Chondrocyte (in vitro differentiated cells): ENCODE measurements at regions not wholly inside any gene's neighbourhood (a gene's known extent, or its start where the extent isn't known, plus 50 kb on each side); places are given as distances from the start of the nearest gene placed in this dataset.

Experiments used
- DNase-seq: peaks from one replicate; pipeline ENCODE4 v3.0.0; 2021; ENCODE audit warnings: mixed read lengths, low spot score
- H3K27ac Mint-ChIP-seq: one replicate; pipeline ENCODE4 v1.8.0; 2021; ENCODE audit warnings: mild to moderate bottlenecking, moderate library complexity, mixed read lengths; ENCODE audit not compliant: unreplicated experiment
- H3K27me3 Mint-ChIP-seq: 2 replicates; pipeline ENCODE4 v1.8.0; 2021; ENCODE audit warnings: low read depth, mixed read lengths
- H3K36me3 Mint-ChIP-seq: 2 replicates; pipeline ENCODE4 v1.8.0; 2021; ENCODE audit warnings: low read depth, mixed read lengths
- H3K4me1 Mint-ChIP-seq: 2 replicates; pipeline ENCODE4 v1.8.0; 2021; ENCODE audit warnings: low read depth, mild to moderate bottlenecking, mixed read lengths
- H3K4me3 Mint-ChIP-seq: one replicate; pipeline ENCODE4 v1.8.0; 2021; ENCODE audit warnings: mild to moderate bottlenecking, moderate library complexity, mixed read lengths; ENCODE audit not compliant: unreplicated experiment
- H3K9me3 Mint-ChIP-seq: 2 replicates; pipeline ENCODE4 v1.8.0; 2021; ENCODE audit warnings: low read depth, mixed read lengths
- TF ChIP-seq, protein P1 (sequence below): fragments of 200-600 bp; sonication (generic); IDR thresholded peaks from 2 replicates; pipeline ENCODE4 v1.5.0; 2021; ENCODE audit warnings: antibody characterized with exemption, mild to moderate bottlenecking, moderate library complexity

DNA sequence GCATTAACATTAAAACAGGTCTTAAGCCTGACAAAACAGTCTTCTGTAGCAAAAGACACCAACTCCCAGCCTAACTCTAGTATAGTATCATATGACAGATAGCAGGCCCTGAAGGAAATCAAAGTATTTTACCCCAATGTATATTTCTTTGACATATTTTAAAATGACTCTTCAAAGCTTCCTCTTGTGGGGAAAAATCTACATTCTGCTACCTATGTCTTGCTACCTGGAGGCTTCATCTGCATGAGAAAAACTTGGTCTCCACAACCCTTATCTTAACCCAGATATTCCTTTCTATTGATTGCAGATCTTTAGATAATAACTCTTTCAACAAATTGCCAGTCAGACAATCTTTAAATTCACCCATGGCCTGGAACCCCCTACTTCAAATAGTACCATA lies 1620.4 kb downstream of the PCDH7 start:
- Mint-ChIP-seq H3K4me3 (no peak overlapping the region), H3K9me3 (peaks cover 1% of the 10 kb centered on the region), H3K36me3 (no peaks in the 10 kb centered on the region), H3K4me1 (no peaks in the 10 kb centered on the region), H3K27ac (no peak overlapping the region), H3K27me3 (no peaks in the 10 kb centered on the region)
- TF ChIP-seq, protein P1, sequence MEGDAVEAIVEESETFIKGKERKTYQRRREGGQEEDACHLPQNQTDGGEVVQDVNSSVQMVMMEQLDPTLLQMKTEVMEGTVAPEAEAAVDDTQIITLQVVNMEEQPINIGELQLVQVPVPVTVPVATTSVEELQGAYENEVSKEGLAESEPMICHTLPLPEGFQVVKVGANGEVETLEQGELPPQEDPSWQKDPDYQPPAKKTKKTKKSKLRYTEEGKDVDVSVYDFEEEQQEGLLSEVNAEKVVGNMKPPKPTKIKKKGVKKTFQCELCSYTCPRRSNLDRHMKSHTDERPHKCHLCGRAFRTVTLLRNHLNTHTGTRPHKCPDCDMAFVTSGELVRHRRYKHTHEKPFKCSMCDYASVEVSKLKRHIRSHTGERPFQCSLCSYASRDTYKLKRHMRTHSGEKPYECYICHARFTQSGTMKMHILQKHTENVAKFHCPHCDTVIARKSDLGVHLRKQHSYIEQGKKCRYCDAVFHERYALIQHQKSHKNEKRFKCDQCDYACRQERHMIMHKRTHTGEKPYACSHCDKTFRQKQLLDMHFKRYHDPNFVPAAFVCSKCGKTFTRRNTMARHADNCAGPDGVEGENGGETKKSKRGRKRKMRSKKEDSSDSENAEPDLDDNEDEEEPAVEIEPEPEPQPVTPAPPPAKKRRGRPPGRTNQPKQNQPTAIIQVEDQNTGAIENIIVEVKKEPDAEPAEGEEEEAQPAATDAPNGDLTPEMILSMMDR, result peak; percentile 30
- no peak for DNase-seq

DNA sequence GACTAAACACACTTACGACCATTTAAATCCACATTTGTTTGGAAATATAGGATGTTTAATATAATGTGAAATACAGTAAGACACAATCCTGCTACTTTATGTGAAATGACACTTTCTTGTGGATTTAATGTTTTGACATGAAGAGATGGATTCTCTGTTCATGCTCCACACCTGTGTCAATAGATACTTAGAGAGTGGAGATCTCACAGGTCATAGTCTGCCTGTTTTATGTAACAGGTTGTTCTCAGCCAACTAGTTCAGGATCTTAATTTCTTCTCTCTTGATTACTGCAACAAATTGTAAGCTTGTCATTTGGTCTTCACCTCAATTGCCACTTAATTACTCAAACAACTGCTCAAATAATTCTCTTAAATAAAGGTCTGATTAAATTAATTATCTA lies 1621.2 kb downstream of the PCDH7 start:
- Mint-ChIP-seq H3K4me3 (no peak overlapping the region), H3K9me3 (peaks cover 4% of the 10 kb centered on the region), H3K36me3 (no peaks in the 10 kb centered on the region), H3K27me3 (no peaks in the 10 kb centered on the region), H3K4me1 (no peaks in the 10 kb centered on the region), H3K27ac (no peak overlapping the region)
- TF ChIP-seq, protein P1, result no peak
- no peak for DNase-seq

DNA sequence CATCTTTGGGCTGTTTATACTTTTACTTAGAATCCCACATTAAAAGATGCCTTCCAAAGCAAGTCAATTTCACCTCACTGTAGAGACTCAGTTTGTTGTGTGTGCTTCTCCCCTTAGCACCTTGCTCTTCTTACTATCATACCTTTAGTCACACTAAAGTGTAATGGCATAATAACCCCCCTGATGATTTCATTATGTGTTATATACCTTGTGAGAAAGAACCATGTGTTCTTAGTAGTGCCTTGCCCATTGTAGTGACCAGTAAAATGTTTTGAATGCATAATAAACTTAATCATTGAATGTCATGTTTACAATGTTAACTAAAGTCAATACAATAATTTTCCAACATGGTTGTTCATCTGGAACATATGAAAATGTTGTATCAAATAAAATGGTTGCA lies 1621.9 kb downstream of the PCDH7 start:
- Mint-ChIP-seq H3K9me3 (peaks cover 4% of the 10 kb centered on the region), H3K27me3 (no peaks in the 10 kb centered on the region), H3K36me3 (no peaks in the 10 kb centered on the region), H3K4me1 (no peaks in the 10 kb centered on the region), H3K4me3 (no peak overlapping the region), H3K27ac (no peak overlapping the region)
- TF ChIP-seq, protein P1, result no peak
- DNase-seq, result no peak

DNA sequence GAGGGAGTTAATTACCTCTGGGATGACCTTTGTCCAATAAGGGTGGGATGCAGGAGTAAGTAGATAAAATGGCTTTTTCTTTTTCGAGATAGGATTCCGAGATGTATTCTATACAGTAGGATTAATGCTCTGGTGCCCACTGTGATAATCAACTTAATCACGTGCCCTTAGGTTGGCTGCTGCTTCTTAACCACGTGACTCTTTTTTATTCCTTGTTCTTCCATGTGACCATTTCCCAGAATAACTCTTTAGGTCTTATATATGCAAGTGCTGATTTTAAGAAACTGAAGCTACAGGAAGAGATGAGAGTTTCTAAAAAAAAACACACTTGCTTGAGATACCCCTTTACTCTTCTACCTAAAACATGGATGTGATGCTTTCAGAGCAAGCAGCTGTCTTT lies 1628.9 kb downstream of the PCDH7 start:
- H3K4me3 Mint-ChIP-seq, result no peak overlapping the region
- H3K36me3 Mint-ChIP-seq, result no peaks in the 10 kb centered on the region
- H3K27me3 Mint-ChIP-seq, result no peaks in the 10 kb centered on the region
- no peak for DNase-seq
- H3K27ac Mint-ChIP-seq, result no peak overlapping the region
- no peaks in the 10 kb centered on the region for H3K4me1 Mint-ChIP-seq
- TF ChIP-seq, protein P1, result no peak
- H3K9me3 Mint-ChIP-seq, result peaks cover 9% of the 10 kb centered on the region

DNA sequence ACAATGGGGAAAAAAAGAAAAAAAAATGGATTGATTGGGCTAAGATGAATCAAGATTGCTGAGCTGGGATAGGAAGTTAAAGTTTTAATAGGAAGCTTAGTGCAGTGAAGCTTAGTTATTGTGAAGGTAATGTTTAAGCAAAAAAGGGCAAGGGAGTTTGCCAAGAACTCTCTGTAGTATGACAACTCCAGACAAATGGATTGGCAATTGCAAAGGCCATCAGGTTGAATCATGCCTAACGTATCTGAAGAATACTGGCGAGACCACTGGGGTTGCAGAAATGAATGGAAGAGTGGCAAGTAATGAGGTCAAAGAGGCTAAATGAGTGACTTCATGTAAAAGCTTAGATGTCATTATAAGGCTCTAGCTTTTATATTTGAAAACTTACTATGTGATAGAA lies 1654.0 kb downstream of the PCDH7 start:
- Mint-ChIP-seq H3K27me3 (no peaks in the 10 kb centered on the region), H3K27ac (no peak overlapping the region), H3K4me3 (no peak overlapping the region), H3K4me1 (no peaks in the 10 kb centered on the region), H3K9me3 (peaks cover 10% of the 10 kb centered on the region), H3K36me3 (no peaks in the 10 kb centered on the region)
- TF ChIP-seq, protein P1, result no peak
- DNase-seq, result no peak
